NCI-H1092 (cell line): ENCODE measurements at regions not wholly inside any gene's neighbourhood (a gene's known extent, or its start where the extent isn't known, plus 50 kb on each side); places are given as distances from the start of the nearest gene placed in this dataset.

Experiments
- DNase-seq: peaks from one replicate; lab custom pipeline; 2025; lab: John Stamatoyannopoulos, UW

- DNase-seq: no peak
These were observed 55.1 kb upstream of the AGTR1 start for GRCh38 chr3:148642616-148643015.

GRCh38 chr3:148643389-148643840 lies 54.3 kb upstream of the AGTR1 start:
- DNase-seq: no peak

- DNase-seq: no peak
These were observed 51.5 kb upstream of the AGTR1 start for GRCh38 chr3:148646126-148646665.
